H1 (cell line): ENCODE measurements at regions not wholly inside any gene's neighbourhood (a gene's known extent, or its start where the extent isn't known, plus 50 kb on each side); places are given as distances from the start of the nearest gene placed in this dataset.

Source experiments
- GABPA ChIP-seq: IDR thresholded peaks from 2 replicates; pipeline ENCODE4 v1.6.1; 2011; ENCODE audit warnings: mild to moderate bottlenecking, low read length, moderate library complexity, borderline replicate concordance; ENCODE audit not compliant: insufficient read depth
- JUN ChIP-seq: IDR thresholded peaks from 2 replicates; pipeline ENCODE4 v1.6.1; 2011; ENCODE audit warnings: low read depth, mild to moderate bottlenecking, improper control_type of control experiment, low read length

GRCh38 chr1:65505547-65506300, 85.3 kb downstream of the LEPR start (continued):
- TF ChIP-seq GABPA (no peak), JUN (no peak)
